ENCODE measurements at regions not wholly inside any gene's neighbourhood (a gene's known extent, or its start where the extent isn't known, plus 50 kb on each side); places are given as distances from the start of the nearest gene placed in this dataset.

- TF ChIP-seq EZH2 (IDR thresholded peaks at IDR 0.05; ENCODE audit: low read length), result no peak
- peak; percentile 78 to 84 (median 81) for TF ChIP-seq CTCF (optimal IDR thresholded peaks at IDR 0.05 in 1 of 3, IDR thresholded peaks at IDR 0.05 in 1 of 3, conservative IDR thresholded peaks at IDR 0.05 in 1 of 3; ENCODE audit: extremely low read depth in 1 of 3, insufficient read depth in 2 of 3, low read length in 3 of 3)
These were observed 253.4 kb downstream of the ETAA1 start for GRCh38 chr2:67650291-67651133.
